ENCODE measurements at regions not wholly inside any gene's neighbourhood (a gene's known extent, or its start where the extent isn't known, plus 50 kb on each side); places are given as distances from the start of the nearest gene placed in this dataset.

DNA sequence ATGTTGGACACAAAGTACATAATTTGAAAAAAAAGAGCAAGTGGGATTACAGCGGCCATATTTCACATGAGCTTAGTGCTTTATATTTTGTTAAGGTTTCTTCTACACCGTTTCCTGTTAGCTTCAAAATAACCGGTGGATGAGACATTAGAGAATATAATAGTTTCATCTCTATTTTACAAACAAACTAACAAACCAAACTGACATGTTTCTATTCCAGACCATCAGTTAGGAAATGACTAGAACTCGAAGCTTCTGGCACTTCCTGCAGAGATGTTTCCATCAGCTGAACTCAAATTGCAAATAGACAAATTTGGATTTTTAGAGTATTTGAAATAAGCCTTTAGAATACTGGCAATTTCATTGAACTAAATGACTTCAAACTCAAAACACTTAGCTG is 86.5 kb downstream of the MTRR start:
- no peaks in the 10 kb centered on the region for H3K27me3 ChIP-seq (replicated peaks; ENCODE audit: control insufficient read depth, insufficient read depth, low read length)

GRCh38 chr5:7957329-7957728 is 88.4 kb downstream of the MTRR start:
- DNase-seq (ENCODE audit: low read depth), result no peak

More for the DNA sequence above, 86.5 kb downstream of the MTRR start:
- no peaks in the 10 kb centered on the region for H3K36me3 ChIP-seq (ENCODE audit: control insufficient read depth, insufficient read depth, low read length, severe bottlenecking)
- H3K9ac ChIP-seq (ENCODE audit: low read length), result no peak overlapping the region
- H3K9me3 ChIP-seq (ENCODE audit: control insufficient read depth, low read length), result no peaks in the 10 kb centered on the region
- DNase-seq (ENCODE audit: low read depth), result no peak
- H3K4me1 ChIP-seq (ENCODE audit: control insufficient read depth, insufficient read depth, low read length), result no peaks in the 10 kb centered on the region
- H3K4me3 ChIP-seq (ENCODE audit: low read length), result no peak overlapping the region

DNA sequence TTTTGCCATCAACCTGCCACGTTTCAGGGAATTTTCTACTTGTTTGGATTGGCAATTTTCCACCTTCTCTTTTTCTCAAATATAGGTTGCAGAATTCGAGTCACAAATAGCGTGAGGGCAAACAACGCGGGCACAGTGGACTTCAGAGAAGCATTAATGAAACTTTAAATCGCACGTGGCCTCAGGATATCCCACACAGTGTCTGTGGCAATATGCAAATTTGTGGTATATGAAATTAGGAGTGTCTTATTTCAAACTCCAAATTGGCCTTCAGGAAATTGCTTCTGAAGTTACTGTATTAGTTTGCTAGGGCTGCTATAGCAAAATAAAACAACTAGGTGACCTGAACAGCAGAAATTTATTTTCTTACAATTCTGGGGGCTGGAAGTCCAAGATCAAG is 91.2 kb downstream of the MTRR start:
- Histone ChIP-seq H3K9ac (ENCODE audit: low read length) (no peak overlapping the region), H3K27me3 (replicated peaks; ENCODE audit: control insufficient read depth, insufficient read depth, low read length) (no peaks in the 10 kb centered on the region), H3K36me3 (ENCODE audit: control insufficient read depth, insufficient read depth, low read length, severe bottlenecking) (no peaks in the 10 kb centered on the region), H3K9me3 (ENCODE audit: control insufficient read depth, low read length) (no peaks in the 10 kb centered on the region), H3K4me3 (ENCODE audit: low read length) (no peak overlapping the region), H3K4me1 (ENCODE audit: control insufficient read depth, insufficient read depth, low read length) (no peaks in the 10 kb centered on the region)
- no peak for DNase-seq (ENCODE audit: low read depth)

More at GRCh38 chr5:7957329-7957728, 88.4 kb downstream of the MTRR start:
- H3K36me3 ChIP-seq (ENCODE audit: control insufficient read depth, insufficient read depth, low read length, severe bottlenecking), result no peaks in the 10 kb centered on the region
- no peak overlapping the region for H3K4me3 ChIP-seq (ENCODE audit: low read length)
- H3K9ac ChIP-seq (ENCODE audit: low read length), result no peak overlapping the region
- H3K27me3 ChIP-seq (replicated peaks; ENCODE audit: control insufficient read depth, insufficient read depth, low read length), result no peaks in the 10 kb centered on the region
- no peaks in the 10 kb centered on the region for H3K9me3 ChIP-seq (ENCODE audit: control insufficient read depth, low read length)
- no peaks in the 10 kb centered on the region for H3K4me1 ChIP-seq (ENCODE audit: control insufficient read depth, insufficient read depth, low read length)

GRCh38 chr5:7961540-7961939 is 92.6 kb downstream of the MTRR start:
- Histone ChIP-seq H3K9me3 (ENCODE audit: control insufficient read depth, low read length) (no peaks in the 10 kb centered on the region), H3K9ac (ENCODE audit: low read length) (no peak overlapping the region), H3K36me3 (ENCODE audit: control insufficient read depth, insufficient read depth, low read length, severe bottlenecking) (no peaks in the 10 kb centered on the region), H3K4me1 (ENCODE audit: control insufficient read depth, insufficient read depth, low read length) (no peaks in the 10 kb centered on the region), H3K27me3 (replicated peaks; ENCODE audit: control insufficient read depth, insufficient read depth, low read length) (no peaks in the 10 kb centered on the region), H3K4me3 (ENCODE audit: low read length) (no peak overlapping the region)
- no peak for DNase-seq (ENCODE audit: low read depth)

GRCh38 chr5:7970816-7971215 is 101.9 kb downstream of the MTRR start:
- Histone ChIP-seq H3K4me1 (ENCODE audit: control insufficient read depth, insufficient read depth, low read length) (no peaks in the 10 kb centered on the region), H3K9me3 (ENCODE audit: control insufficient read depth, low read length) (no peaks in the 10 kb centered on the region), H3K4me3 (ENCODE audit: low read length) (no peak overlapping the region), H3K36me3 (ENCODE audit: control insufficient read depth, insufficient read depth, low read length, severe bottlenecking) (no peaks in the 10 kb centered on the region), H3K27me3 (replicated peaks; ENCODE audit: control insufficient read depth, insufficient read depth, low read length) (no peaks in the 10 kb centered on the region), H3K9ac (ENCODE audit: low read length) (no peak overlapping the region)
- DNase-seq (ENCODE audit: low read depth), result no peak

DNA sequence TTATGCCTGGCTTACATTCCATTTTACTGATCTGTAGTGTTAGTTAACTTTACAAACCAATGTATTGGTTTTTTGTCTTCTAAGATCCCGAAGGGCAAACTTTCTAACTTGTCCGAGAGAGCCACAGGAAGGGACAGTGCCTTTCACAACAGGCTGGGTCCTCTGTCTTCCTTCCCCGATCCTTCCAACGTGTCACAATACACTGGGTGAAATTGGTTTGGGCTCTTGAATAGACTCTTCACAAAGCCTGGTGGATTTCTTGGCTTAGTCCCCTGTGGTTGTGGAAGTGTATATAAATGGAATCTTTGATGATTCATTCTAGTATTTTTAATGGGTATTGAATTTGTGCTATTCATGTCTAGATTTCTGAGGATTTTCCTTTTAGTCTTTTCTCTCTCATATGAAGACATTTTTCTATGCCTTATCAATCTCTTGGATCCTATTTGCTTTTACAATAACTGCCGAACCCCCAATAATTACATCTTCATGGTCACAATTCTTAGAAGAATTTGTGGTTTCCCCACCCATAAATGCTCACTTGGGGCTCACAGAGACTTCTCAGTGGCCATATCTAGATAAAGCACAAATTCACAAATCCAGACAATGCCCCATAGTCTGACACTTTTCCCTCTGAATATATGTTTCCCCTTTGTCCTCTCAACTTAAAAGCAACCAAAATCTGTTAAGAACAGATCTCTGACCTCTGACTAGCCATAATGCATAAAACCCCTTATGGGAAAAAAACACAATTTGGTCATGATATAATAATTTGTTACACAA is 107.7 kb downstream of the MTRR start:
- Histone ChIP-seq H3K36me3 (ENCODE audit: control insufficient read depth, insufficient read depth, low read length, severe bottlenecking) (no peaks in the 10 kb centered on the region), H3K4me1 (ENCODE audit: control insufficient read depth, insufficient read depth, low read length) (no peaks in the 10 kb centered on the region), H3K9me3 (ENCODE audit: control insufficient read depth, low read length) (no peaks in the 10 kb centered on the region), H3K9ac (ENCODE audit: low read length) (no peak overlapping the region), H3K27me3 (replicated peaks; ENCODE audit: control insufficient read depth, insufficient read depth, low read length) (no peaks in the 10 kb centered on the region), H3K4me3 (ENCODE audit: low read length) (no peak overlapping the region)
- no peak for DNase-seq (ENCODE audit: low read depth)

DNA sequence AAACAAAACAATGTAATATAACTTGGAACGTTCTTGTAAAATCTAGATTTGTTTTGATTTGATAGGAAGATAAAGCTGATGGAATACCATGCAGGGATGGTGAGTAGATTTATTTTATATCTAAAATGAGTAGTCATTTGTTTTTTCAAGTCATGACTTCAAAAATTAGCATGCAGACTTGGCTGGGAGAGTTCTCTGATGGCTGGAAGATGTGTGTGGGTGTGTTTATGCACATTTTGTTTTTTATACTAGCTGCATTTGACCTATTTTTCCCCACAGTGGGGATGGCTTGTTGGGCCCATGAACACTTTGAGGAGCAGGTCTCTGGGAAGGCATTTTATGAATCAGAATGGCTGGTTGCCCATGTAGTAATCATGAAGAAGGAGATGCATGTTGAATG is 109.2 kb downstream of the MTRR start:
- Histone ChIP-seq H3K27me3 (replicated peaks; ENCODE audit: control insufficient read depth, insufficient read depth, low read length) (no peaks in the 10 kb centered on the region), H3K4me3 (ENCODE audit: low read length) (no peak overlapping the region), H3K4me1 (ENCODE audit: control insufficient read depth, insufficient read depth, low read length) (no peaks in the 10 kb centered on the region), H3K36me3 (ENCODE audit: control insufficient read depth, insufficient read depth, low read length, severe bottlenecking) (no peaks in the 10 kb centered on the region), H3K9ac (ENCODE audit: low read length) (no peak overlapping the region), H3K9me3 (ENCODE audit: control insufficient read depth, low read length) (no peaks in the 10 kb centered on the region)
- no peak for DNase-seq (ENCODE audit: low read depth)

GRCh38 chr5:7978991-7979390 is 110.0 kb downstream of the MTRR start:
- DNase-seq (ENCODE audit: low read depth), result no peak
- Histone ChIP-seq H3K9ac (ENCODE audit: low read length) (no peak overlapping the region), H3K9me3 (ENCODE audit: control insufficient read depth, low read length) (no peaks in the 10 kb centered on the region), H3K36me3 (ENCODE audit: control insufficient read depth, insufficient read depth, low read length, severe bottlenecking) (no peaks in the 10 kb centered on the region), H3K4me1 (ENCODE audit: control insufficient read depth, insufficient read depth, low read length) (no peaks in the 10 kb centered on the region), H3K27me3 (replicated peaks; ENCODE audit: control insufficient read depth, insufficient read depth, low read length) (no peaks in the 10 kb centered on the region), H3K4me3 (ENCODE audit: low read length) (no peak overlapping the region)

DNA sequence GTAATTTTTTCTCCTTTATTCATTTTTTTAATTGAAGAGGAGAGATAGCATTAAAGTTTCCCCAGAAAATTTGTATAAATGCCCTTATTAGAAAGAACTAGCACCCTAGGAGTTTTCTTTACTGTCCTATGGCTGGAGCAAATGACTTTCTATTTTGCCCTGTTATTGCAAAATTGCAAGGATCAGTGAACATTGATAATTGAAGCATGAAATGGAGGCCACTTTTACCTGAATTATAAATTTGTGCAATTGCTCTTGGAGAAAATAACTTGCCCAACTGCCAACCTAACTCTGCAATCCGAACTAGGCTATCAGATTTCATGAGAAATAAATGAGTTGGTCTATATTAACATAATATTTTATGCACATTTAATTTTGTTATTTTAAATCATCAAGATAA is 111.9 kb downstream of the MTRR start:
- Histone ChIP-seq H3K36me3 (ENCODE audit: control insufficient read depth, insufficient read depth, low read length, severe bottlenecking) (no peaks in the 10 kb centered on the region), H3K4me3 (ENCODE audit: low read length) (no peak overlapping the region), H3K9me3 (ENCODE audit: control insufficient read depth, low read length) (no peaks in the 10 kb centered on the region), H3K4me1 (ENCODE audit: control insufficient read depth, insufficient read depth, low read length) (no peaks in the 10 kb centered on the region), H3K9ac (ENCODE audit: low read length) (no peak overlapping the region), H3K27me3 (replicated peaks; ENCODE audit: control insufficient read depth, insufficient read depth, low read length) (no peaks in the 10 kb centered on the region)
- DNase-seq (ENCODE audit: low read depth), result no peak

DNA sequence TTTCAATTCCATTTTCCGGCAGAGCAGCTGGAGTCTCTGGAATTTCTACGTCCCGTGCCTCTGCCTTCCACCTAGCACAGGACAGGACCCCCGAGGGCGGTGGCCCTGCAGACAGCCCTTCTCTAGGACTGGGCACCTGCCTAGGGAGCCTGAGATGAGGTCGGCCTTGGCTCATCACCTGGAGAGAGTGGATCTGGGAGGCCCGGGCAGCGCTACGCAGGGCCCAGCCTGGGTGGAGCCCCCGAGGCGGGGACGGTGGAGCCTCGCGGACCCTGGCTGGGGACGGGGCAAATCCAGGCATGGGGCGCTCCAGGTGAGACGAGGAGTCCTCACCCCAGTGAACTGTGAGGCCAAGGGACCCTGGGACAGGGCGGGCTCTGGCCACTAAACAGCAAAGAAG is 114.5 kb downstream of the MTRR start:
- Histone ChIP-seq H3K9me3 (ENCODE audit: control insufficient read depth, low read length) (no peaks in the 10 kb centered on the region), H3K4me1 (ENCODE audit: control insufficient read depth, insufficient read depth, low read length) (no peaks in the 10 kb centered on the region), H3K9ac (ENCODE audit: low read length) (no peak overlapping the region), H3K36me3 (ENCODE audit: control insufficient read depth, insufficient read depth, low read length, severe bottlenecking) (no peaks in the 10 kb centered on the region), H3K4me3 (ENCODE audit: low read length) (no peak overlapping the region), H3K27me3 (replicated peaks; ENCODE audit: control insufficient read depth, insufficient read depth, low read length) (no peaks in the 10 kb centered on the region)
- DNase-seq (ENCODE audit: low read depth), result no peak

- no peaks in the 10 kb centered on the region for H3K4me1 ChIP-seq (ENCODE audit: control insufficient read depth, insufficient read depth, low read length)
- no peak overlapping the region for H3K9ac ChIP-seq (ENCODE audit: low read length)
- H3K27me3 ChIP-seq (replicated peaks; ENCODE audit: control insufficient read depth, insufficient read depth, low read length), result no peaks in the 10 kb centered on the region
- H3K4me3 ChIP-seq (ENCODE audit: low read length), result no peak overlapping the region
- no peaks in the 10 kb centered on the region for H3K9me3 ChIP-seq (ENCODE audit: control insufficient read depth, low read length)
- no peak for DNase-seq (ENCODE audit: low read depth)
- no peaks in the 10 kb centered on the region for H3K36me3 ChIP-seq (ENCODE audit: control insufficient read depth, insufficient read depth, low read length, severe bottlenecking)
Observed at GRCh38 chr5:7991125-7991821, 122.3 kb downstream of the MTRR start.
